Epithelial cell of esophagus (primary cell): ENCODE measurements at regions not wholly inside any gene's neighbourhood (a gene's known extent, or its start where the extent isn't known, plus 50 kb on each side); places are given as distances from the start of the nearest gene placed in this dataset.

Experiments
- DNase-seq: peaks from one replicate; pipeline ENCODE4 v3.0.0; 2010; ENCODE audit warnings: low read depth
- H3K4me3 ChIP-seq: 2 replicates; pipeline ENCODE4 v1.5.1; 2011; ENCODE audit warnings: mild to moderate bottlenecking, low read length, control low read depth
- CTCF ChIP-seq: IDR thresholded peaks from 2 replicates; pipeline ENCODE4 v1.5.1; 2011; ENCODE audit warnings: low read depth, mild to moderate bottlenecking, low read length, control low read depth, inconsistent platforms; ENCODE audit not compliant: insufficient read depth; ENCODE audit errors: missing control alignments

- H3K4me3 ChIP-seq, result no peak overlapping the region
- DNase-seq, result no peak
- no peak for TF ChIP-seq CTCF
These were observed 114.8 kb downstream of the TRIM29 start for GRCh38 chr11:120023120-120023519.

GRCh38 chr11:120022617-120023016 is 115.3 kb downstream of the TRIM29 start:
- no peak for TF ChIP-seq CTCF
- DNase-seq, result no peak
- no peak overlapping the region for H3K4me3 ChIP-seq

- no peak overlapping the region for H3K4me3 ChIP-seq
- no peak for TF ChIP-seq CTCF
These were observed 115.9 kb downstream of the TRIM29 start for GRCh38 chr11:120021978-120022377.

GRCh38 chr11:120021391-120021953 is 116.4 kb downstream of the TRIM29 start:
- H3K4me3 ChIP-seq, result no peak overlapping the region
- no peak for TF ChIP-seq CTCF
- no peak for DNase-seq

More at GRCh38 chr11:120021978-120022377, 115.9 kb downstream of the TRIM29 start:
- DNase-seq, result no peak

- TF ChIP-seq CTCF, result no peak
- no peak overlapping the region for H3K4me3 ChIP-seq
- no peak for DNase-seq
These were observed 116.9 kb downstream of the TRIM29 start for GRCh38 chr11:120020981-120021380.

GRCh38 chr11:120020486-120020885 is 117.4 kb downstream of the TRIM29 start:
- DNase-seq, result no peak
- H3K4me3 ChIP-seq, result no peak overlapping the region
- TF ChIP-seq CTCF, result no peak

- DNase-seq, result no peak
- H3K4me3 ChIP-seq, result no peak overlapping the region
- TF ChIP-seq CTCF, result no peak
These were observed 118.7 kb downstream of the TRIM29 start for GRCh38 chr11:120019191-120019590.
